ENCODE measurements at regions not wholly inside any gene's neighbourhood (a gene's known extent, or its start where the extent isn't known, plus 50 kb on each side); places are given as distances from the start of the nearest gene placed in this dataset.
"Not testable (repeated sequence)": the region's sequence is repeated elsewhere in the genome, so short reads cannot be mapped to it uniquely, and the experiment has no call there.

DNA sequence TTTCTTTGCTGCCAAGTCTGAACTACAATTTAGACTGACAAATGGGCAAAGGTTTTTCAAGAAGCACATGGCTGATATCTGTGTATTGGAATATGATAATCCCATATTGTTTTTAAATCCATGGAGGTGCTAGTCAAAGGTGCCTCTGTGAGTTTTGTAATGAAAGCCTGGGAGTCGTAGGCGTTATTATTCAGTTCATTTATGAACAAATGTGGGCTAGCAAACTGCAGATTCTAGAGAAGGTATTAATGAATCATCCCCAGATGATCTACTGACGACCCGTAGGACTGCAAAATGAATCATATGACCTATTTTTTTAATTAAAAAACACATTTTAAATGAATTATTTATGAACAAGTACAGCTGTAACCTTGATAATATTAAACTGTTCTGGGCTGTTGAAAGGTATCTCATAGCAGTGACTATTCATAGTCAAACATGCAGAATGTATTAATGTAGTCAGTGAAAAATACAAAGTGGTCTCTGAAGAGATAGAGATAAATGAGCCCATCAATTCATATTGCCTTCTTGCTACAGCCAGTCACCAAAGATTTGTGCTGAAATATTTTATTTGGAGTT lies 1317.8 kb upstream of the MAP3K7 start:
- no peak for DNase-seq (ENCODE audit: low spot score)

DNA sequence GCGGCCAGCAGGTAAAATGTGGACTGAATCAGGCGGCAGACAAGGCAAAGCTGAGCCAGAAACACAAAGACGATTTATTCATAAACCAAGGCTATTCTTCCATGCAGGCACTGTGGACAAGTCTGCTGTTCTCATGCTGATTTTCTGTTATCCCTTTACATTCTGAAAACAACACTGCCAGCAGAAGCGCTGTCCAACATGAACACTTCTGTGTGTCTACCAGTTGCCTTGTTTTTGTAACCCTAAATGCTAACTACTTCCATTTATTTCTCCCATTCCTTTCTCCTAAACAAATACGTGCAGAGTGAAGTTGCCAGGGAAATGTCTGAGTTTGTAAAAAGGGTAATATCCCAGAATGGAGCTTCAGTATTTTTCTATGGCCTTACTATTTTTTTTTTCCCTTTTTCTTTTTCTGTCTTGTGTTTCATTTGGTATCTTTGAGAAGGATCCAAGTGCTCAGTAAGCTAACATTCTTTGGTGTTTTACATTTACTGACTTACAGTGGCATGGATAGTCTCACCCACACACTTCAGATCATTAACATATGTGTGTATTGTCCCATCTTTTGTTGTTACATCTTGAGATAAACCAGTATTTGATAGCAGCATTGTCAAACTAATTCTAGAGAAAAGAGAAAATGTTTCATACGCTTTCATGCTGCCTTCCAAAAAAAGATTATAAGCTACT lies 1308.9 kb upstream of the MAP3K7 start:
- DNase-seq (ENCODE audit: low spot score) = no peak

DNA sequence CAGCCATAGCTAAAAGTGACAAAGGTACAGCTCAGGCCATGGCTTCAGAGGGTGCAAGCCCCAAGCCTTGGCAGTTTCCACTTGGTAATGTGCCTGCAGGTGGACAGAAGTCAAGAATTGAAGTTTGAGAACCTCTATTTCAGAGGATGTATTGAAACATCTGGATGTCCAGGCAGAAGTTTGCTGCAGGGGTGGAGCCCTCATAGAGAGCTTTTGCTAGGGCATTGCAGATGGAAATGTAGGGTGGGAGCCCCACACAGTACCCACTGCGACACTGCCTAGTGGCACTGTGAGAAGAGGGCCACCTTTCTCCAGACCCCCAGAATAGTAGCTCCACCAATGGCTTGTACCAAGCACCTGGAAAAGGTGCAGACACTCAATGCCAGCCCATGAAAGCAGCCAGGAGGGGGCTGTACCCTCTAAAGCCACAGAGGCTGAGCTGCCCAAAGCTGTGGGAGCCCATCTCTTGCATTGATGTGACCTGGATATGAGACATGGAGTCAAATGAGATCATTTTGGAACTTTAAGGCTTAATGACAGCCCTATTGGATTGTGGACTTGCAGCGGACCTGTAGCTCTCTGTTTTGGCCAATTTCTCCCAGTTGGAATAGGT lies 1299.4 kb upstream of the MAP3K7 start:
- DNase-seq (ENCODE audit: low spot score) = no peak

DNA sequence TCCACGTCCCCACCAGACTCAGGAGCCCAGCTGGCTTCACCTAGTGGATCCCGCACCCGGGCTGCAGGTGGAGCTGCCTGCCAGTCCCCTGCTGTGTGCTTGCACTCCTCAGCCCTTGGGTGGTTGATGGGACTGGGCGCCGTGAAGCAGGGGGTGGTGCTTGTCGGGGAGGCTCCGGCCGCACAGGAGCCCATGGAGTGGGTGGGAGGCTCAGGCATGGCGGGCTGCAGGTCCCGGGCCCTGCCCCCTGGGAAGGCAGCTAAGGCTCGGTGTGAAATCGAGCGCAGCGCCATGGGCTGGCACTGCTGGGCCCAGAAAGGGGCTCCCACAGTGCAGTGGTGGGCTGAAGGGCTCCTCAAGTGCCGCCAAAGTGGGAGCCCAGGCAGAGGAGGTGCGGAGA lies 1294.9 kb upstream of the MAP3K7 start:
- DNase-seq (ENCODE audit: low spot score) = not testable (repeated sequence)

DNA sequence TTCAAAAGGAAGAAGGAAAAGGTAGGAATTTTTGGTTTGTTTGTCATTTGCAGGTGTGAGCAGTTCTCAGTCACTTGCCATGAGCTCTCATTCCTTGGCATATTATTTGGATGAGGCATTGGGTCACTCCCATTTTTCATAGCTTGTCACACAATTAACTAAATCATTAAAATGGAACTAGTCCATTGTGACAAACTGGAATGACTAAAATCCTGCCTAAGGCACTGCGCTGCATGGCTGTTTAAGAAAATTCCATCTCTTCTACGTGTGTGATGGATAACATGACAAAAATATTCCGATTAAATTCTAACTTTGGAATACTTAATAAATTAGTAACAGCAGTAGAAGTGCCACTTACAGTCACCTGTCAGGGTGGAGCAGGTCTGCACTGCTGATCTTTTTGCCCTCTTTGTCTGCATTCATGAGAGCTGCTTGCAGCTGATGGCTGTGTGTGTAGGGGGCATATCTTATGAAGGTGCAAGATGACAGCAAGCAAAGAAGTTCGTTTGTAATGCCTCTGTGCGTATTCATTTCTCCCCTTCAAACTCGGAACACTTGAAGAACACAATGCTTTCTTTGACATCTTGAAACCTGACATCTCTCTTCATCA lies 1292.6 kb upstream of the MAP3K7 start:
- no peak for DNase-seq (ENCODE audit: low spot score)

DNA sequence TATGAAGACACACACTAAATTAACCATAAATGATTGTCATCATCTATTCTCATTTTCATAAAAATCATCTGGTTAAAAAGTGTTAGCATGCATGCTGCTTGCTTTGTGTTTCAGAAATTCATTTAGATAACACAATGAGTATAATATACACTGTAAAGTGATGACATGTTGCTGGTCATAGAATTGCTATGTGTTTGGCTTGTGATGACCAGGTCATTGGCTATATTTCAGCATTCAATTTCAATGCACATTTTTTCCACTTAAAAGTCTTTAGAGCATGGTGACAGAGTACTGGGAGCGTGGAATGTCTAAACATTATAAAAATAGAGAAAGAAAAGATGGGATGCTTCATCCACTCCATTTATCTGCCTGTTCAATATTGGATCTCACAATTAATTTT lies 1291.1 kb upstream of the MAP3K7 start:
- no peak for DNase-seq (ENCODE audit: low spot score)

DNA sequence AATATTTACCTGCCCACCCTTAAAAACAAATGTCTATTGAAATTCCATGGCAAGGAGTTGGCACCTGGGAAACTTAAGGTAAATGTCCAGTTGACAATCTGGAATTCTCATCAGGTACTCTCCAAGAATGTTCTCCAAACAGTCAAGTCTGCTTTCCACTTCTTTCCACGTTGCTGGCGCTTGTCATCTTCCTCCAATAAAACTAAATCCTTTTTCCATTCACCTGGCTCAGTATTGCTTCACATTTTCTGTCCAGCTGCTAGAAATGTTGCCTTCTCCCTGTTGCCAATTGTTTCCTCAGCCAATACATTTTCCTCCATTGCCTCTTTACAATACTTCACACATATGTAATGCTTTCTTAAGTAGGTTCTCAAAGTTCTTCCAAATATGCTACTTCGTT lies 1288.1 kb upstream of the MAP3K7 start:
- DNase-seq (ENCODE audit: low spot score) = no peak

DNA sequence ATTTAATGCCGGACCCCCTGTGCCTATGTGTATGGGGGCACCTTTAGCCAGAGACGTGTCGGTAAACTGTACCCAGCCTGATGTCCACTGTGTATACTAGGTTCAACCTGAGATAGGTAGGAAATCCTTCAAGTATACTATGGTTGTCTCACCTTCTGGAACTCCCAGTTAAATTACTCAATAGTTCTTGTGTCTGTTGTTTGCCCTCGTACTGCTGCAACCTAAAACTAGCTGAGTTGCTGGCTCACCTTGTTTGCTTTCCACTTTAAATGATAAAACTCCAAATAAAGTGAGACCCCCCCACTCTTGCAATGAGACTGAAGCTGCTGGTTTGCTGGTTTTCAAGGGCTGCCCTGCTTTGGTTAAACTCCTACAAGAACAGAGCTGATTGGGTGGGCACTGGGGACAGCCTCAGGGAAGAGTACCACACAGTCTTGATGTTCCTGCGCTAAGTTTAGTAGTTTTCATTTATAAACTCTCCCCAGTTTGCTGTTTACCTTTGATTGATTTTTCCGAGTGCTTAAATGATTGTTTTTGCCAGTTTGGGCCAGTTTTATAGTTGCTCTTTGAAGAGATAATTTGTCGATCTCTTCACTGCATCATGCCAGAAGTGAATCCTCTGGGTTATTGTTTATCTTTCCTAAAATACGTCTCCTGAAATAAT lies 1281.8 kb upstream of the MAP3K7 start:
- no peak for DNase-seq (ENCODE audit: low spot score)

DNA sequence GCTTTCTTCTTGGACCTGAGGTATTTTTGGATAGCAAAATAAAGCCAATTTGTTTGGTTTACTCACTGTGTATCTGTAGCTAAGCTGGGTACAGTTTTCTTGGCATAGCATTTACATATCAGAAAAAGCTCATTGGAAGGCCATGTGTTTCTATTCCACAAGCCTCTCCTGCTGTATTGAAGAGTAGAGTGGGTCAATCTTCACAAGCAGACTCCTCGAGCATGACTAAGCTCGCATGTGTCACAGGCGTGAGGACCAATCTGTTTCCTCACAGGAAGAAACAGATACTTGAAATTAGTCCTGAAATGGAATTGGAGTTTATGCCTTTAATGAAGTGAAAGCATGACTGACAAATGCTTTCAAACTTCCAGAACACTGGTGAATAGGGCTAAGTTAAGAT lies 1279.0 kb upstream of the MAP3K7 start:
- no peak for DNase-seq (ENCODE audit: low spot score)

DNA sequence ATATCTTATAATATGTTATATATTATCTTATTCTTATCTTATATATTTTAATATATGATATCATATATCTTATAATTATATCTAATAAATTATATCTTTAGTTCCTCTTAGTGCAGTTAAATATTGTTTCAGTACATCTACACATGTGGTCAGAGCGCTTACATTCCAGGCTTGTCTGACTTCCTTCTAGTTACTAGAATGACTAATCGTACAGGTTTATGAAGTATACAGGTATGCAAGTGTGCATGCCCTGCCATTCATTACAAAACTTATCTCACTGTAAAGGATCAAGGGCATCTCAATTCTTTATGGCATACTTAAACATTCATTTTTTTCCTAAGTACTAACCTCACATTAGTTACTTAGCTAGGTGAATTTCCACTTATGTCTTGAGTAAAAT lies 1278.0 kb upstream of the MAP3K7 start:
- no peak for DNase-seq (ENCODE audit: low spot score)

DNA sequence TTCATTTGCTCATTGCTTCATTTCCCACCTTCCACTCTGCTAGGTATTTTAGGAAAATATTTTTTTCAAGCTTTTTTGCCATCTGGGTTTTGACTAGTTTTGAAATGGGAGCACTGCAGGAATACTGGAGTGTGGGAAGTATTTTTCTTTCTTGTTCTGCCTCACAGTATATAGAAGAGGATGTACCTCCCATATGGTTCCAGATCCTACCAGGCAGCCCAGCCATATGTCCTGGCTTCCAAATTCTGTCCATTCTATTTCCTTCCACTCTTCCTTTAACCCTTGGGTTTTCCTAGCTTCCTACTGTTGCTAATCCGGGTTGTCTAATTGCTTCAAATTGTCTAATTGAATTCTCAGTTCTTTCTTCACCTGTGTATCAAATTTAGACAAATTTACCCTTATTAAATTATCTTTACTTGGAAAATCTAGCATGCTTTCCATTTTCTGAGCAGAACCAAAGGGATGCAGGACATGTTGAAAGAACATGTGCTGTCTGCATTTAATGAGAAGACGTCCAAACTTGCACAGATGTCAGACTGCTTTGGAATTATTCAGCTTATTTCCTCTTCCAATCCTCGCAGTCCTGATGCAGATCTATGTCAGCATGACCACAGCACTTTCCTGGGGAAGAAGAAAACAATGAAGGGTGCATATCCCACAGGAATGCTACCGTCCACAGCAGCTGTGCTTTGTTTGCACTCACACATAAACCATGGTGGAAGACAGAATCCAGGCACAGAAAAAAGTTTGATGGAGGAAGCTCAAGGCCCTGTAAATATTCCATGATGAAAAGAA lies 1273.9 kb upstream of the MAP3K7 start:
- DNase-seq (ENCODE audit: low spot score) = no peak

DNA sequence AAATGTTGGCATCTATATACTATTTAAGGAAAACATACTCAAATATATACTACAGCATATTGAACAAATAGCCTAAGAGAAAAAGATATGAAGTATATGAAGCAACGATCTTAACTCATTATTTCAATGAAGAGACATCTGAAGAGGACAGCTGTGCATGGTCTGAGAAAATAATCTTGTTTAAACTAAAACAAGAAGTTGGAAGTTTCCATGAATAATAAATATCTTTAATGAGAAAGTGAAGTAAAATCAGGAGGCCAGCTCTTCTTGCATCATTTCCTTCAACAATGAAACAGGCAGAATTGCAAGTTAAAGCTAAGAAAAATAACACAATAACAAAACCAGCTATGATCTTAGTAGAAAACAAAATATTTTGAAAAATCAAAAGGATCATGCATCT lies 1265.4 kb upstream of the MAP3K7 start:
- DNase-seq (ENCODE audit: low spot score) = no peak

DNA sequence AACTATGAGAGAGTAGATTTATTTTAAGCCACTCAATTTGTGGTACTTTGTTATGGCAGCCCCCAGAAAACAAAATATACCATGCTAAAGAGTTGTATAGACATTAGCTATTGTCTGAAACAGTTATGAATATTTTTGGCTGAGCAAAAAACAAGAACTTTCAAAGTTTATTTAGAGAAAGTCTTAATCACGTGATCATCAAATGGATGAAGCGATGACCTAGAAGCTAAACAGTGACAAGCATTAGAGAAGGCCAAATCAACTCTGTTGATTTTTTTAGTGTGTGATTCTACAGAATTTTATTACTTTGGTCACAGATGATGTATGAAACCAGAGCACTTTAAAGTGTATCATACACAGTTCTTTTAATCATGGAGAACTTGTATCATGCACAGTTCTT lies 1247.9 kb upstream of the MAP3K7 start:
- no peak for DNase-seq (ENCODE audit: low spot score)

DNA sequence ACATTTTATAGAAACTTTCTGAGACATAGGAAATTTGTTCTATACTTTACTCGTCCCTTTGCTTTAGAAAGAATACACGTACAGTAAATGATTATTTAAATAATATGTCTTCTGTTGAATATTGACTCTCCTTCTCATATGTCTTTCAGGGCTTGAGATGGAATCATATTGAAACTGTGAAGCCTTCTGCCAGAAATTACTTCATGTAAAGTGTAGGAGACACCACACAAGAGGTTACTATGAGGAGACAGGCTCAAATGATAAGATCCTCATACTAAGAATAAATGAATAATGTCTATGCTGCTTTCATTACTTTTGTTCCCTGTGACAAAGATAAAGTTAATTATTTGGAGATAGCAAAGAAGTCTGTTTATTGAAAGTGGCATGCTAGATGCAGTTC lies 1240.3 kb upstream of the MAP3K7 start:
- DNase-seq (ENCODE audit: low spot score) = no peak

DNA sequence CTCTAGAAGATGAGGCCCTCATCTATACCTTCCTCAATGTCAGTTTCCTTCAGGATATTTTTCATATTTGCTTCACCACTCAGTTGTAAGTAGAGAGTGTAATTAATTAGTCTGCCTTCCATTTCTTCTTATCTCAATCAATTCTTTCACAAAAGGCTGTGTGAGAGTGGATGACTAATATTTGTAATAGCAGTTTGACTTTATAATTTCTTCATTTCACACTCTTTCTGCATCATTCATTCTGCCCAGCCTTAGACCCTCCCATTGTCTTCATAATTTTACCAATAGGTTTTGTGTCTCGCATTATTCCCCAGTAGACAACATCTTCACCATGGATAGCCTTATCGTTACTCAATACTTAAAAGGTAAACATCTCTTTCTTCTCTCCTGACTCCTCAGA lies 1239.3 kb upstream of the MAP3K7 start:
- no peak for DNase-seq (ENCODE audit: low spot score)

DNA sequence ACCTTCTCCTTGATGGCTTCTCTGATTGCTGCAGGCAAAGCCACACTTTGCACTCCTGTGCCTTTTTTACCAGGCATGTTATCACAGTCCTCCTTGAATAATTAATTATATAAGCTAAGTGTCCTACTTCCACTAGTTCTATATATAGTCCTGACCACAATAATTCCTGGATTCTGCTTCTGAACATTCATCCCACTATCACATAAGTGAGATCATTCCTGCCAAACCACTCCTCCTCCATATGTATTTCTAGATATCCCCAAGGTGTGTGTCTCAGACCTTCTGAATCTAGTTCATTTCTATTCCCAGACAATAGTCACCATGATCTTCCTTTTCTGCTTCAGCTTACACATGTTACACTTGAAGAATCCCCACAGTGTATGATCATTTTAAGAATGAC lies 1237.5 kb upstream of the MAP3K7 start:
- no peak for DNase-seq (ENCODE audit: low spot score)

DNA sequence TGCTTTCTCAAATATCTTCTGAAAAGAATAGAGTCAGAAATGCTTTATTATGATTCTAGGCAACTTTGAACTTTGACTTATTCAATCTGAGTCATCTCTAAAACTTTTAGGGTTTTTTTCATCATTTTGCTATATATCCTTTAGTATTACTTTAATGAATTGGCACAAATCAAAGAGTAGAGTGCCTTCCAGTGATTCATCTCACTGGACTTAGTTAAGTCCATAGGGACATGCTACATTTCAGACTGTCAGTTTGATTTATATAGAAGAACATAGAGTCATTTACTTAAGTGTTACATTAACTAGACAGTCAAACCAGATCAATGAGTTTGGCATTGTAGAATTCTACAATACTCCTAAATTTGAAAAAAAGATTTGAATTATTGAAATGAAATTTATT lies 1235.7 kb upstream of the MAP3K7 start:
- no peak for DNase-seq (ENCODE audit: low spot score)

DNA sequence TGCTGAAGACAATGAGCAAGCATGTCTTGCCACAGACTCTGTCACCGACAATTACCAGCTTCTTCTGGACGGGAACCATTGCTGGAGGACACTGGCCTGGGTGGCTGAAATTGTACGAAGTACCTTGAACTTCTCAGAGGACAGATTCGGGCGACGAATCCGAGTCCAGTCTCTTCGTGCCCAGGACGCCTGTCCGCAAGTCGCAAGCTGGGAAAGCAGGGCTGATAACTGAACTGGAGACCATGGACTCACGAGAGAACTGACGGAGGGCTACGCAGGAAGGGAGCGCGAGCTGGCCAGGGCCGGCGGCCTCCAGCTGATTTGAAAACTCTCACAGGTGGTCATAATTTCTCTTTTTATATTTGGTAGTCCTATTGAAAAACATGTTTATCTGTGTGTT lies 1229.5 kb upstream of the MAP3K7 start:
- no peak for DNase-seq (ENCODE audit: low spot score)

DNA sequence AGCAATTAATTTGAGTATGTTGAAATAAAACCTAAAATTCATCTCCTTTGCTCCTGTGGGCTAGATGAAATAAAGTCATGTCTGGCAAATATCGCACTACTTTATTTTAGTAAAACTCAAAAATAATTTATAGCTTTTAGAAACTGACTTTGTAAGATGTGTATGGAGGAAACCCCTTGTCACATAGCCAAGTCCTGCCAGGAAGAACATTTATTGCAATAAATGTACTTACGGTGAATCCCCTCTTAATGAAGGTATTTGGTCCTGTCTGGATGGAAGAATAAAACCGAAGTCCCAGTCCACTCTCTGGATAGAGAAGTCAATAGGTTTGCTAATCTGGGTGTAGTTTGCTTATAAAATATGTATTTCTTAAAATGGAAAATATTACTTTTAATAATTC lies 1226.8 kb upstream of the MAP3K7 start:
- DNase-seq (ENCODE audit: low spot score) = no peak

DNA sequence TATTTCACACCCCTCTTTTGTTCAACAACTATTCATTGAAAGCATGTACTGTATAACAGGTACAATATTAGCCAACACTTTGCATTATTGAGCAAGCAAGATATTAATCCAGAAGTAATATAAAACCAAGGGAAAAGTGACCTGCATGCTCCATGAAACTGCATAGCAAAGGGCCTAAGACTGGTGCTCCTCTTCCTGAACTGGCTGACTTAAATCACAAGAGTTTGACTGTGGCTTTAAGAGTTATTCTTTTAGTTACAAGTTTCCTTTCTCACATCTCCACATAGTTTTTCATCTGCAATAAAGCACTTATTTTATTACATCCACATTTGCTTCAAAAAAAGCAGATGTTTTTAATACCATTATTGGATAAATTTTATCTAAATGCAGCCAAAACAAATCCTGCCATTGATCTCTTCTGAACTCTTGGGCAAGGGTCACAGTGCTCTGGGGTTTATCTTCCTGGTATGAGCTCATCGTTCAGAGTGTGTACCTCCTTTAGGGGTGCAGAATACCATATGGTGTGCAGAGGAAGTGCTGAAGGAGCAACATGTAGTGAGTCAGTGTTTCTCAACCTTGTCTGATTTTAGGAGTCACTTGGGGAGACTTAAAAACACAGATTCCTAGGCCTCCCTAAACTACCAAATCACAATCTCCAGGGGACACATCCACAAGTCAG lies 1225.9 kb upstream of the MAP3K7 start:
- no peak for DNase-seq (ENCODE audit: low spot score)

DNA sequence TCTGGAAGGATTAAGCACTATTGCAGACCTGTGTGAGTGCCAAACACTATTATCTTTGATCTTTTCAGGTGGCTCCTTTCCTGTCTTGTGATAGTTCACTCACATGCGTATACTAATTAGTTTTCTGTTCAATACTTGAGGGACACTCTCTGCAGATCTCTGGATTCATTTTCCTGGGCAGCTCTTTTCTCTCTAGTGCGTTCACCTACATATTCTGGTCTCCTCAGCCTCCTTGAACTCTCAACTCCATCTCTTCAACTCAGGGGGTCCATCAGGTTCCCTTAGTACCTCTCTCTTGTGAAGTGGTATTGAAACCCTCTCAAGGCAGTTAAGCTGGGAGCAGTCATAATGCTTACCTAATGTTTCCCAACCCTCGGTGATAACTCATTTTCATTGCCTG lies 1218.1 kb upstream of the MAP3K7 start:
- DNase-seq (ENCODE audit: low spot score) = no peak

DNA sequence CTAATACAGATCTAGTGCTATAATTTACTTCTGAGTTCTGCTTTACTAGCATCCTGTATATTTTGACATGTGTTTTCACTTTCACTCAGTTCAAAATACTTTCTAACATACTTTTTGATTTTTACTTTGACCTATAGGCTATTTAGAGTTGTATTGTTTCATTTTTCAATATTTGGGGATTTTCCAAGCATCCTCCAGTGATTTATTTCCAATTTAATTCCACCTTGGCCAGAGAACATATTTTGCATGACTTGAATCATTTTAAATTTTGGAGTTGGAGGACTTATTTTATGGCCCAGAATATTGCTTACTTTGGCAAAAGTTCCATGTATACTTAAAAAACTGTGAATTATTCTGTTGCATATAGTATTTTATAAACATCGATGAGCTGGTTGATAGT lies 1215.6 kb upstream of the MAP3K7 start:
- no peak for DNase-seq (ENCODE audit: low spot score)

Data from globus pallidus (tissue), 1 donor.